Uterus (tissue), 2 donors: ENCODE measurements at regions not wholly inside any gene's neighbourhood (a gene's known extent, or its start where the extent isn't known, plus 50 kb on each side); places are given as distances from the start of the nearest gene placed in this dataset.

Source experiments
- CTCF ChIP-seq, 4 experiments: fragments of 200-600 bp in 2 of 4; fragments of 450-650 bp in 2 of 4; sonication (generic) in 2 of 4; IDR thresholded peaks; one replicate each; pipeline ENCODE4 v1.5.1; 2016 to 2019; ENCODE audit warnings: antibody characterized with exemption in 4 of 4, mild to moderate bottlenecking in 2 of 4, moderate library complexity in 1 of 4
- POLR2A ChIP-seq, 2 donors: fragments of 450-650 bp; IDR thresholded peaks; one replicate each; pipeline ENCODE4 v1.6.1; 2016; ENCODE audit warnings: antibody characterized with exemption in 2 of 2, mild to moderate bottlenecking in 1 of 2, moderate library complexity in 1 of 2

GRCh38 chr1:191592907-191593306, 565.4 kb upstream of the RGS18 start:
- no peak for TF ChIP-seq CTCF (IDR thresholded peaks at IDR 0.05)
- TF ChIP-seq POLR2A (IDR thresholded peaks at IDR 0.05): no peak
